ENCODE measurements at regions not wholly inside any gene's neighbourhood (a gene's known extent, or its start where the extent isn't known, plus 50 kb on each side); places are given as distances from the start of the nearest gene placed in this dataset.

GRCh38 chr15:39124155-39124552 is 456.7 kb upstream of the THBS1 start:
- TF ChIP-seq CTCF (IDR thresholded peaks at IDR 0.05; ENCODE audit: low read depth, low read length, poor library complexity, severe bottlenecking): no peak
- TF ChIP-seq EZH2phosphoT487 (IDR thresholded peaks at IDR 0.05; ENCODE audit: borderline replicate concordance, low read length): no peak
